GM12878 (cell line): ENCODE measurements at regions not wholly inside any gene's neighbourhood (a gene's known extent, or its start where the extent isn't known, plus 50 kb on each side); places are given as distances from the start of the nearest gene placed in this dataset.

Source experiments
- ATAC-seq: fragments of 200-7000 bp; cut with Tn5 transposase; 3 replicates; pipeline ENCODE4 v1.9.1; 2020; ENCODE audit warnings: mild to moderate bottlenecking, moderate library complexity
- BruUV-seq: library from RNA; stranded (reverse); fragments of 400-500 nt; replicated peaks from 2 replicates; lab custom pipeline; 2021; lab: Mats Ljungman, UMichigan
- CTCF ChIA-PET: fragments of 300-600 bp; sonication (Branson Sonifier 250); formaldehyde crosslinking; extraction: SDS; loops from one replicate; lab custom pipeline; 2021; ENCODE audit warnings: inconsistent platforms; lab: Yijun Ruan, JAX
- POLR2A ChIA-PET: fragments of 350-600 bp; formaldehyde crosslinking; extraction: SDS; loops from one replicate; lab custom pipeline; 2021; ENCODE audit warnings: inconsistent platforms; lab: Charles Lee
- RAD21 ChIA-PET: fragments of 300-600 bp; sonication (Branson Sonifier 250); formaldehyde crosslinking; loops from one replicate; lab custom pipeline; 2023; ENCODE audit warnings: antibody characterized with exemption; ENCODE audit not compliant: unreplicated experiment; lab: Charles Lee
- SMC1A ChIA-PET: fragments of 300-600 bp; sonication (Branson Sonifier 250); formaldehyde crosslinking; loops from one replicate; lab custom pipeline; 2023; ENCODE audit not compliant: unreplicated experiment, uncharacterized antibody; lab: Charles Lee
- DNase-seq: peaks from one replicate; pipeline ENCODE4 v3.0.0-alpha.2; 2011; ENCODE audit warnings: low read depth, low spot score
- FAIRE-seq: peaks from 3 replicates; lab custom pipeline; 2011; peaks lifted over from hg19 to GRCh38; lab: Jason Lieb, UNC
- H2AFZ ChIP-seq: 2 replicates; pipeline ENCODE4 v1.6.0; 2011; ENCODE audit warnings: low read depth, low read length, control low read depth; ENCODE audit not compliant: control insufficient read depth
- H3K27ac ChIP-seq: 2 replicates; pipeline ENCODE4 v1.5.1; 2011; ENCODE audit warnings: control low read depth; ENCODE audit not compliant: control insufficient read depth, insufficient read depth
- H3K27me3 ChIP-seq, 2 experiments: replicated peaks in 1 of 2; 2 replicates each; pipeline versions ENCODE4 v1.6.0 to v1.6.1; 2011; ENCODE audit warnings: low read length in 1 of 2; ENCODE audit not compliant: control insufficient read depth in 2 of 2, insufficient read depth in 2 of 2
- H3K36me3 ChIP-seq, 2 experiments: 2 replicates each; pipeline ENCODE4 v1.5.1; 2011; ENCODE audit warnings: low read length in 1 of 2; ENCODE audit not compliant: control insufficient read depth in 2 of 2, insufficient read depth in 2 of 2
- H3K4me1 ChIP-seq: 2 replicates; pipeline ENCODE4 v1.6.1; 2011; ENCODE audit warnings: mild to moderate bottlenecking, low read length, moderate library complexity, mixed read lengths; ENCODE audit not compliant: control insufficient read depth, insufficient read depth
- H3K4me2 ChIP-seq: 2 replicates; pipeline ENCODE4 v1.6.0; 2011; ENCODE audit warnings: control low read depth; ENCODE audit not compliant: control insufficient read depth, insufficient read depth
- H3K4me3 ChIP-seq: fragments of 200-600 bp; sonication (generic); 2 replicates; pipeline ENCODE4 v1.5.1; 2016
- H3K79me2 ChIP-seq: 2 replicates; pipeline ENCODE4 v1.6.0; 2011; ENCODE audit warnings: low read length; ENCODE audit not compliant: control insufficient read depth, insufficient read depth
- H3K9ac ChIP-seq: 2 replicates; pipeline ENCODE4 v1.8.0; 2011; ENCODE audit warnings: low read length, control low read depth, mixed read lengths; ENCODE audit not compliant: control insufficient read depth, insufficient read depth
- H3K9me3 ChIP-seq: replicated peaks from 3 replicates; pipeline ENCODE4 v1.5.1; 2011; ENCODE audit warnings: mild to moderate bottlenecking, low read length; ENCODE audit not compliant: control insufficient read depth, insufficient read depth
- H4K20me1 ChIP-seq: 2 replicates; pipeline ENCODE4 v1.6.0; 2011; ENCODE audit not compliant: control insufficient read depth, insufficient read depth
- BHLHE40 ChIP-seq, 2 experiments: fragments of 450-650 bp in 1 of 2; IDR thresholded peaks; 2 replicates each; pipeline ENCODE4 v1.6.1; 2011 to 2017; ENCODE audit warnings: low read depth in 2 of 2, borderline replicate concordance in 1 of 2, improper control_type of control experiment in 1 of 2, low read length in 1 of 2, mild to moderate bottlenecking in 1 of 2
- MEF2B ChIP-seq: fragments of 450-650 bp; IDR thresholded peaks from 2 replicates; pipeline ENCODE4 v1.6.1; 2018; ENCODE audit warnings: mild to moderate bottlenecking, moderate library complexity; ENCODE audit not compliant: partially characterized antibody, poor library complexity, severe bottlenecking
- NR2C1 ChIP-seq: fragments of 450-650 bp; IDR thresholded peaks from 2 replicates; pipeline ENCODE4 v1.6.1; 2017; ENCODE audit warnings: antibody characterized with exemption, mild to moderate bottlenecking, moderate library complexity
- SUPT20H ChIP-seq: IDR thresholded peaks from 2 replicates; pipeline ENCODE4 v1.6.1; 2011; ENCODE audit warnings: low read depth, mild to moderate bottlenecking, low read length, moderate library complexity, borderline replicate concordance; ENCODE audit not compliant: control insufficient read depth
- WGBS: methylation state at CpG from one replicate; pipeline ENCODE4 v1.1.6; 2016; ENCODE audit warnings: low lambda C conversion rate; ENCODE audit not compliant: insufficient replicate concordance, insufficient coverage; ENCODE audit errors: missing lambda C conversion rate; 5-methylcytosine and 5-hydroxymethylcytosine counted together
- in situ Hi-C: fragments of 300-500 bp; cut with MboI; formaldehyde crosslinking; loops from 9 replicates; pipeline ENCODE4 v1.14.3; 2018; ENCODE audit warnings: mixed read lengths
- intact Hi-C: fragments of 100-400 bp; cut with micrococcal nuclease; formaldehyde crosslinking; loops from one replicate; pipeline ENCODE4 v1.14.2; 2022; ENCODE audit not compliant: unreplicated experiment
- TF ChIP-seq, protein P1 (sequence below): fragments of 450-650 bp; formaldehyde crosslinking; IDR thresholded peaks from 2 replicates; pipeline ENCODE4 v1.5.0; 2022; ENCODE audit warnings: mild to moderate bottlenecking, missing genetic modification characterization

DNA sequence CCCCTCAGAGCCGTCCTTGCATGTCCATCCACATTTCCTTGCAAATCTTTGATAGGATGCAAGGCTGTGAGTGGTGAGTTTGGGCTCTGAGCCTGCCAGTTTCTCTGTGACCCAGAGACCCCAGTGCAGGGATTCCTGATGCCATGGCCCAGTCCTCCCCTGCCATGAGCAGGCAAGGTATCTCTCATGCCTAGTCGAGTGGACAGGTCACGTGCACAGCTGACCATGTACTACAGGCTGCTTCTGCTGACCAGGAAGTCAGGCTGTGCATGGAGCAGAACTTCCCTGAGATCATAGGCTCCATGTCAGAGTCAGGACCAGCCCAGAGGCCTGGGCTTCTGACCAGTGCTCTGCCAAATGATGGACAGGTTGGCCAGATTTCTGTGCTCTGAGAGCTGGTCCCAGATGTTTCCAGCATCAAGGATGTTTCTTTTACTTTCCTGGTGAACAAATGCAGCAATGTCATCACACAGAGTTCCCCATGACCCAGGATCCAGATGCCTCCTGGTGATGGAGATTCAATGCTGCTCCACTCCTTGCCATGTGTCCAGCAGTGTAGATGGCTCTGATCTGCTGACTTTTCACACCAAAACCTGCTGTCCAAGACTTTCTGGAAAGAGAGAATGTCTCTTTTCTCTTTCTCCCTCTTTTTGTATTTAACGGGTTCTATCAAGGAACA is 321.6 kb upstream of the HS6ST1 start:
- no peak overlapping the region for H3K4me3 ChIP-seq
- H3K4me1 ChIP-seq: no peaks in the 10 kb centered on the region
- 29% methylated on average over 4 of the region's 4 CpGs for WGBS
- in situ Hi-C loops: no loop called here
- DNase-seq (no peak), FAIRE-seq (no peak), ATAC-seq (no peak)
- RAD21 ChIA-PET: no interaction called here
- TF ChIP-seq NR2C1: no peak
- no peak for TF ChIP-seq SUPT20H
- no peak for TF ChIP-seq MEF2B
- TF ChIP-seq BHLHE40 (IDR thresholded peaks at IDR 0.05; ENCODE audit: borderline replicate concordance in 1 of 2, low read depth in 2 of 2, low read length in 1 of 2): peak in 1 of 2 experiments; percentile 27; a peak in 1 of 4 replicates
- TF ChIP-seq, protein P1, sequence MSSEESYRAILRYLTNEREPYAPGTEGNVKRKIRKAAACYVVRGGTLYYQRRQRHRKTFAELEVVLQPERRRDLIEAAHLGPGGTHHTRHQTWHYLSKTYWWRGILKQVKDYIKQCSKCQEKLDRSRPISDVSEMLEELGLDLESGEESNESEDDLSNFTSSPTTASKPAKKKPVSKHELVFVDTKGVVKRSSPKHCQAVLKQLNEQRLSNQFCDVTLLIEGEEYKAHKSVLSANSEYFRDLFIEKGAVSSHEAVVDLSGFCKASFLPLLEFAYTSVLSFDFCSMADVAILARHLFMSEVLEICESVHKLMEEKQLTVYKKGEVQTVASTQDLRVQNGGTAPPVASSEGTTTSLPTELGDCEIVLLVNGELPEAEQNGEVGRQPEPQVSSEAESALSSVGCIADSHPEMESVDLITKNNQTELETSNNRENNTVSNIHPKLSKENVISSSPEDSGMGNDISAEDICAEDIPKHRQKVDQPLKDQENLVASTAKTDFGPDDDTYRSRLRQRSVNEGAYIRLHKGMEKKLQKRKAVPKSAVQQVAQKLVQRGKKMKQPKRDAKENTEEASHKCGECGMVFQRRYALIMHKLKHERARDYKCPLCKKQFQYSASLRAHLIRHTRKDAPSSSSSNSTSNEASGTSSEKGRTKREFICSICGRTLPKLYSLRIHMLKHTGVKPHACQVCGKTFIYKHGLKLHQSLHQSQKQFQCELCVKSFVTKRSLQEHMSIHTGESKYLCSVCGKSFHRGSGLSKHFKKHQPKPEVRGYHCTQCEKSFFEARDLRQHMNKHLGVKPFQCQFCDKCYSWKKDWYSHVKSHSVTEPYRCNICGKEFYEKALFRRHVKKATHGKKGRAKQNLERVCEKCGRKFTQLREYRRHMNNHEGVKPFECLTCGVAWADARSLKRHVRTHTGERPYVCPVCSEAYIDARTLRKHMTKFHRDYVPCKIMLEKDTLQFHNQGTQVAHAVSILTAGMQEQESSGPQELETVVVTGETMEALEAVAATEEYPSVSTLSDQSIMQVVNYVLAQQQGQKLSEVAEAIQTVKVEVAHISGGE (CRISPR knock-in tag): no peak
- no peak overlapping the region for H3K27ac ChIP-seq
- H3K4me2 ChIP-seq: no peak overlapping the region
- POLR2A ChIA-PET: no interaction called here
- H3K9ac ChIP-seq: no peak overlapping the region
- no peaks in the 10 kb centered on the region for H3K9me3 ChIP-seq
- SMC1A ChIA-PET: no interaction called here
- peaks cover 0 to 1% of the 10 kb centered on the region in 2 experiments; a peak in 2 of 4 replicates for H3K27me3 ChIP-seq
- CTCF ChIA-PET: no interaction called here
- no peaks in the 10 kb centered on the region for H4K20me1 ChIP-seq
- H2AFZ ChIP-seq: no peak overlapping the region
- no TSS peak for BruUV-seq
- intact Hi-C loops: no loop called here
- no peaks in the 10 kb centered on the region for H3K79me2 ChIP-seq
- no peaks in the 10 kb centered on the region for H3K36me3 ChIP-seq
